LNCAP (cell line): ENCODE measurements at regions not wholly inside any gene's neighbourhood (a gene's known extent, or its start where the extent isn't known, plus 50 kb on each side); places are given as distances from the start of the nearest gene placed in this dataset.

Experiments
- CTCF ChIP-seq: fragments of 450-650 bp; IDR thresholded peaks from 2 replicates; pipeline ENCODE4 v1.5.1; 2017; ENCODE audit warnings: mild to moderate bottlenecking

- TF ChIP-seq CTCF = no peak
These were observed 128.8 kb downstream of the LMNTD1 start for GRCh38 chr12:25424211-25424731.

- no peak for TF ChIP-seq CTCF
These were observed 129.6 kb downstream of the LMNTD1 start for GRCh38 chr12:25423355-25424050.

- no peak for TF ChIP-seq CTCF
These were observed 130.8 kb downstream of the LMNTD1 start for GRCh38 chr12:25422241-25422640.

- no peak for TF ChIP-seq CTCF
These were observed 131.4 kb downstream of the LMNTD1 start for GRCh38 chr12:25421651-25422167.

- TF ChIP-seq CTCF = no peak
These were observed 133.0 kb downstream of the LMNTD1 start for GRCh38 chr12:25420116-25420515.

- TF ChIP-seq CTCF = no peak
These were observed 133.5 kb downstream of the LMNTD1 start for GRCh38 chr12:25419595-25419994.

GRCh38 chr12:25417071-25417470 is 136.0 kb downstream of the LMNTD1 start:
- TF ChIP-seq CTCF = no peak
